HepG2 (cell line): ENCODE measurements at regions not wholly inside any gene's neighbourhood (a gene's known extent, or its start where the extent isn't known, plus 50 kb on each side); places are given as distances from the start of the nearest gene placed in this dataset.
"Not testable (repeated sequence)": the region's sequence is repeated elsewhere in the genome, so short reads cannot be mapped to it uniquely, and the experiment has no call there.

Experiments used
- ATAC-seq: fragments of 200-7000 bp; cut with Tn5 transposase; 3 replicates; pipeline ENCODE4 v1.9.1; 2020; ENCODE audit warnings: mild to moderate bottlenecking, moderate library complexity
- BruUV-seq: library from RNA; stranded (reverse); fragments of 400-500 nt; replicated peaks from 2 replicates; lab custom pipeline; 2021; lab: Mats Ljungman, UMichigan
- CTCF ChIA-PET: fragments of 300-600 bp; formaldehyde crosslinking; extraction: SDS; loops from one replicate; lab custom pipeline; 2021; ENCODE audit warnings: low total read pairs, inconsistent platforms, low intra/inter-chr PET ratio; lab: Yijun Ruan, JAX
- POLR2A ChIA-PET: fragments of 350-600 bp; sonication (Branson Sonifier 250); formaldehyde crosslinking; loops from one replicate; lab custom pipeline; 2020; ENCODE audit warnings: antibody characterized with exemption, inconsistent platforms; lab: Yijun Ruan, JAX
- DNase-seq: peaks from one replicate; pipeline ENCODE4 v3.0.0-alpha.2; 2015; ENCODE audit warnings: low spot score
- FAIRE-seq: peaks from 3 replicates; lab custom pipeline; 2011; peaks lifted over from hg19 to GRCh38; lab: Jason Lieb, UNC
- H2AFZ ChIP-seq: one replicate; pipeline ENCODE4 v1.6.1; 2011; ENCODE audit warnings: low read length, inconsistent platforms
- H3K27ac ChIP-seq: fragments of 300-600 bp; 3 replicates; pipeline ENCODE4 v1.8.0; 2011; ENCODE audit warnings: mixed run types, mild to moderate bottlenecking, mixed read lengths, low read length, inconsistent platforms; ENCODE audit not compliant: insufficient read depth; ENCODE audit errors: extremely low read length
- H3K27me3 ChIP-seq, 2 experiments: fragments of 200-600 bp in 1 of 2; 2 replicates in 1 of 2; 3 replicates in 1 of 2; pipeline versions ENCODE4 v1.6.0 to v1.8.0; 2011; ENCODE audit warnings: low read length in 2 of 2, mild to moderate bottlenecking in 2 of 2, moderate library complexity in 2 of 2, inconsistent platforms in 1 of 2; ENCODE audit not compliant: insufficient read depth in 2 of 2, control insufficient read depth in 1 of 2
- H3K36me3 ChIP-seq, 2 experiments: fragments of 200-600 bp in 1 of 2; replicated peaks in 1 of 2; 2 replicates in 1 of 2; 3 replicates in 1 of 2; pipeline versions ENCODE4 v1.5.1 to v1.8.0; 2011; ENCODE audit warnings: low read length in 2 of 2, inconsistent platforms in 1 of 2; ENCODE audit not compliant: insufficient read depth in 2 of 2, control insufficient read depth in 1 of 2
- H3K4me1 ChIP-seq: 2 replicates; pipeline ENCODE4 v1.5.1; 2012; ENCODE audit warnings: low read length, inconsistent platforms; ENCODE audit not compliant: insufficient read depth
- H3K4me2 ChIP-seq: 2 replicates; pipeline ENCODE4 v1.6.0; 2011; ENCODE audit warnings: low read depth, low read length, inconsistent platforms
- H3K4me3 ChIP-seq, 3 experiments: fragments of 200-600 bp in 1 of 3; sonication (generic), shearing (Covaris generic) in 1 of 3; replicated peaks in 1 of 3; 2 replicates each; pipeline ENCODE4 v1.5.1; 2011 to 2016; ENCODE audit warnings: low read length in 3 of 3, inconsistent platforms in 2 of 3, low read depth in 2 of 3, mild to moderate bottlenecking in 2 of 3, control low read depth in 1 of 3, mixed read lengths in 1 of 3; ENCODE audit not compliant: insufficient read depth in 1 of 3
- H3K79me2 ChIP-seq: one replicate; pipeline ENCODE4 v1.6.1; 2011; ENCODE audit warnings: low read length, inconsistent platforms; ENCODE audit not compliant: insufficient read depth
- H3K9ac ChIP-seq: 2 replicates; pipeline ENCODE4 v1.6.0; 2011; ENCODE audit warnings: mild to moderate bottlenecking, low read depth, low read length, inconsistent platforms; ENCODE audit not compliant: insufficient read depth
- H3K9me3 ChIP-seq: 2 replicates; pipeline ENCODE4 v1.5.1; 2012; ENCODE audit warnings: mild to moderate bottlenecking, low read length
- H4K20me1 ChIP-seq: 2 replicates; pipeline ENCODE4 v1.6.0; 2011; ENCODE audit warnings: inconsistent platforms, mild to moderate bottlenecking, low read length, moderate library complexity; ENCODE audit not compliant: insufficient read depth
- MTA1 ChIP-seq: sonication (generic); formaldehyde crosslinking; IDR thresholded peaks from 2 replicates; pipeline ENCODE4 v1.4.0; 2020; ENCODE audit warnings: missing genetic modification reagents, mild to moderate bottlenecking, borderline replicate concordance
- ZNF282 ChIP-seq: fragments of 450-650 bp; IDR thresholded peaks from 2 replicates; pipeline ENCODE4 v1.6.1; 2018; ENCODE audit not compliant: partially characterized antibody
- ZNF768 ChIP-seq: sonication (generic); formaldehyde crosslinking; IDR thresholded peaks from 2 replicates; pipeline ENCODE4 v1.4.0; 2020; ENCODE audit warnings: missing genetic modification reagents
- WGBS: methylation state at CpG from one replicate; pipeline ENCODE4 v1.1.6; 2017; ENCODE audit warnings: low lambda C conversion rate; 5-methylcytosine and 5-hydroxymethylcytosine counted together
- in situ Hi-C: cut with HindIII; loops from 2 replicates; pipeline ENCODE4 v1.10.0; 2017; ENCODE audit warnings: low pct_unique_long_range_greater_than_20kb; ENCODE audit not compliant: extremely low pct_ligation_motif_present
- intact Hi-C: fragments of 100-400 bp; cut with micrococcal nuclease; formaldehyde crosslinking; loops from one replicate; pipeline ENCODE4 v1.10.0; 2022; ENCODE audit not compliant: unreplicated experiment

- BruUV-seq: TSS peak; percentile 52
- ATAC-seq (no peak), DNase-seq (no peak), FAIRE-seq (no peak)
- no peak overlapping the region for H3K4me3 ChIP-seq
- H3K4me2 ChIP-seq: no peak overlapping the region
- CTCF ChIA-PET: no interaction called here
- no peak overlapping the region for H2AFZ ChIP-seq
- H4K20me1 ChIP-seq: no peaks in the 10 kb centered on the region
- no peaks in the 10 kb centered on the region for H3K4me1 ChIP-seq
- H3K27me3 ChIP-seq: no peaks in the 10 kb centered on the region
- H3K36me3 ChIP-seq: peaks cover 1 to 4% of the 10 kb centered on the region in 2 experiments; a peak in 2 of 5 replicates
- WGBS: 98% methylated on average over 2 of the region's 2 CpGs
- TF ChIP-seq ZNF282 (no peak), ZNF768 (CRISPR knock-in tag) (no peak), MTA1 (CRISPR knock-in tag) (no peak)
- H3K27ac ChIP-seq: no peak overlapping the region
- intact Hi-C loops (no loop called here), in situ Hi-C loops (no loop called here)
- no peak overlapping the region for H3K9ac ChIP-seq
- H3K9me3 ChIP-seq: no peaks in the 10 kb centered on the region
- H3K79me2 ChIP-seq: no peaks in the 10 kb centered on the region
- POLR2A ChIA-PET: no interaction called here
These were observed 349.4 kb downstream of the DLEU7 start for GRCh38 chr13:50494138-50494537.

- POLR2A ChIA-PET, H3K4me2 ChIP-seq, FAIRE-seq, H3K27me3 ChIP-seq, H3K36me3 ChIP-seq, H3K27ac ChIP-seq, CTCF ChIA-PET, H3K9ac ChIP-seq, H3K4me3 ChIP-seq, DNase-seq, BruUV-seq, in situ Hi-C loops, H4K20me1 ChIP-seq, H3K79me2 ChIP-seq, H2AFZ ChIP-seq, H3K9me3 ChIP-seq, intact Hi-C loops, H3K4me1 ChIP-seq, ATAC-seq: not testable (repeated sequence)
- WGBS: 89% methylated on average over 1 of the region's 1 CpG
These were observed 340.3 kb downstream of the DLEU7 start for GRCh38 chr13:50503212-50503611.
